ENCODE measurements at regions not wholly inside any gene's neighbourhood (a gene's known extent, or its start where the extent isn't known, plus 50 kb on each side); places are given as distances from the start of the nearest gene placed in this dataset.
A peak's percentile ranks its signal among the peaks of the same experiment; 100 is the strongest.
"Not testable (repeated sequence)": the region's sequence is repeated elsewhere in the genome, so short reads cannot be mapped to it uniquely, and the experiment has no call there.

- ATAC-seq: no peak
- Histone ChIP-seq H3K4me3 (no peak overlapping the region), H3K36me3 (no peaks in the 10 kb centered on the region), H3K27ac (no peak overlapping the region), H3K9me3 (no peaks in the 10 kb centered on the region), H3K4me1 (no peaks in the 10 kb centered on the region), H3K27me3 (no peaks in the 10 kb centered on the region)
- TF ChIP-seq POLR2AphosphoS5 (IDR thresholded peaks at IDR 0.05): no peak
- TF ChIP-seq EP300 (IDR thresholded peaks at IDR 0.05): no peak
- TF ChIP-seq CTCF (IDR thresholded peaks at IDR 0.05): no peak
- TF ChIP-seq POLR2A (IDR thresholded peaks at IDR 0.05): no peak
- 93% methylated on average over 4 of the region's 4 CpGs for WGBS, 2 donors (ENCODE audit: low coverage in 1 of 2)
Observed at GRCh38 chr12:105534068-105534467, 203.6 kb downstream of the C12orf75 start.

GRCh38 chr12:105535033-105535432 is 204.5 kb downstream of the C12orf75 start:
- H3K27me3 ChIP-seq, H3K9me3 ChIP-seq, H3K4me3 ChIP-seq, H3K36me3 ChIP-seq, ATAC-seq, H3K27ac ChIP-seq, H3K4me1 ChIP-seq: not testable (repeated sequence)
- 89 to 90% methylated on average over 2 to 3 of the region's 3 CpGs for WGBS, 2 donors (ENCODE audit: low coverage in 1 of 2)

GRCh38 chr12:105538880-105539279 is 208.4 kb downstream of the C12orf75 start:
- no peak for TF ChIP-seq CTCF (IDR thresholded peaks at IDR 0.05)
- no peak for TF ChIP-seq POLR2A (IDR thresholded peaks at IDR 0.05)
- TF ChIP-seq EP300 (IDR thresholded peaks at IDR 0.05): no peak

GRCh38 chr12:105539735-105540134 is 209.2 kb downstream of the C12orf75 start:
- Histone ChIP-seq H3K4me3 (no peak overlapping the region), H3K27me3 (no peaks in the 10 kb centered on the region), H3K4me1 (no peaks in the 10 kb centered on the region), H3K36me3 (no peaks in the 10 kb centered on the region), H3K9me3 (no peaks in the 10 kb centered on the region), H3K27ac (no peak overlapping the region)
- TF ChIP-seq CTCF (IDR thresholded peaks at IDR 0.05) (no peak), POLR2AphosphoS5 (IDR thresholded peaks at IDR 0.05) (no peak), EP300 (IDR thresholded peaks at IDR 0.05) (no peak), POLR2A (IDR thresholded peaks at IDR 0.05) (no peak)
- WGBS, 2 donors (ENCODE audit: low coverage in 1 of 2): 40 to 60% methylated on average over 1 to 3 of the region's 3 CpGs
- ATAC-seq: peak; percentile 16

More at GRCh38 chr12:105538880-105539279, 208.4 kb downstream of the C12orf75 start:
- H3K36me3 ChIP-seq: no peaks in the 10 kb centered on the region
- H3K9me3 ChIP-seq: no peaks in the 10 kb centered on the region
- H3K4me1 ChIP-seq: no peaks in the 10 kb centered on the region
- 21 to 37% methylated on average over 3 to 9 of the region's 10 CpGs for WGBS, 2 donors (ENCODE audit: low coverage in 1 of 2)
- ATAC-seq: no peak
- H3K4me3 ChIP-seq: no peak overlapping the region
- no peak overlapping the region for H3K27ac ChIP-seq
- H3K27me3 ChIP-seq: no peaks in the 10 kb centered on the region

- TF ChIP-seq POLR2AphosphoS5 (IDR thresholded peaks at IDR 0.05) (no peak), POLR2A (IDR thresholded peaks at IDR 0.05) (no peak), EP300 (IDR thresholded peaks at IDR 0.05) (no peak), CTCF (IDR thresholded peaks at IDR 0.05) (no peak)
- Histone ChIP-seq H3K9me3 (no peaks in the 10 kb centered on the region), H3K4me3 (no peak overlapping the region), H3K27me3 (no peaks in the 10 kb centered on the region), H3K36me3 (no peaks in the 10 kb centered on the region), H3K27ac (no peak overlapping the region), H3K4me1 (no peaks in the 10 kb centered on the region)
- ATAC-seq: no peak
- 89 to 91% methylated on average over 3 of the region's 3 CpGs for WGBS, 2 donors (ENCODE audit: low coverage in 1 of 2)
Observed at GRCh38 chr12:105547786-105548185, 217.3 kb downstream of the C12orf75 start.

GRCh38 chr12:105548626-105549025 is 218.1 kb downstream of the C12orf75 start:
- WGBS, 2 donors (ENCODE audit: low coverage in 1 of 2): no CpG with 5 or more reads among the region's 3 CpGs
- H3K27me3 ChIP-seq: no peaks in the 10 kb centered on the region

More at GRCh38 chr12:105548626-105549025, 218.1 kb downstream of the C12orf75 start:
- no peak for ATAC-seq
- TF ChIP-seq POLR2AphosphoS5 (IDR thresholded peaks at IDR 0.05) (no peak), EP300 (IDR thresholded peaks at IDR 0.05) (no peak), POLR2A (IDR thresholded peaks at IDR 0.05) (no peak), CTCF (IDR thresholded peaks at IDR 0.05) (no peak)
- no peaks in the 10 kb centered on the region for H3K4me1 ChIP-seq
- no peaks in the 10 kb centered on the region for H3K9me3 ChIP-seq
- H3K4me3 ChIP-seq: no peak overlapping the region
- H3K36me3 ChIP-seq: no peaks in the 10 kb centered on the region
- H3K27ac ChIP-seq: no peak overlapping the region
